ENCODE measurements at regions not wholly inside any gene's neighbourhood (a gene's known extent, or its start where the extent isn't known, plus 50 kb on each side); places are given as distances from the start of the nearest gene placed in this dataset.

GRCh38 chr14:87278415-87278814, 714.6 kb downstream of the GALC start:
- Histone ChIP-seq H3K27me3 (ENCODE audit: control insufficient read depth in 4 of 4, insufficient read depth in 4 of 4, low read length in 3 of 4) (no peaks in the 10 kb centered on the region), H3K36me3 (ENCODE audit: control insufficient read depth in 4 of 4, insufficient read depth in 3 of 4, low read depth in 1 of 4, low read length in 3 of 4) (no peaks in the 10 kb centered on the region), H3K4me1 (ENCODE audit: control insufficient read depth in 4 of 4, insufficient read depth in 4 of 4, low read length in 3 of 4) (no peaks in the 10 kb centered on the region), H3K27ac (ENCODE audit: low read depth in 1 of 2, low read length in 2 of 2) (no peak overlapping the region), H3K9ac (ENCODE audit: low read depth in 1 of 2, low read length in 2 of 2) (no peak overlapping the region), H3K4me3 (ENCODE audit: low read depth in 1 of 3, low read length in 3 of 3) (no peak overlapping the region), H3K9me3 (ENCODE audit: control insufficient read depth in 4 of 4, low read length in 3 of 4) (no peaks in the 10 kb centered on the region)
- DNase-seq (ENCODE audit: low spot score) = no peak
- TF ChIP-seq FOXA1 (IDR thresholded peaks at IDR 0.05) = no peak
- TF ChIP-seq ATF3 (IDR thresholded peaks at IDR 0.05) = no peak
- TF ChIP-seq NR2F2 (IDR thresholded peaks at IDR 0.05) = no peak
- TF ChIP-seq MAX (IDR thresholded peaks at IDR 0.05) = no peak
- TF ChIP-seq, protein P1, sequence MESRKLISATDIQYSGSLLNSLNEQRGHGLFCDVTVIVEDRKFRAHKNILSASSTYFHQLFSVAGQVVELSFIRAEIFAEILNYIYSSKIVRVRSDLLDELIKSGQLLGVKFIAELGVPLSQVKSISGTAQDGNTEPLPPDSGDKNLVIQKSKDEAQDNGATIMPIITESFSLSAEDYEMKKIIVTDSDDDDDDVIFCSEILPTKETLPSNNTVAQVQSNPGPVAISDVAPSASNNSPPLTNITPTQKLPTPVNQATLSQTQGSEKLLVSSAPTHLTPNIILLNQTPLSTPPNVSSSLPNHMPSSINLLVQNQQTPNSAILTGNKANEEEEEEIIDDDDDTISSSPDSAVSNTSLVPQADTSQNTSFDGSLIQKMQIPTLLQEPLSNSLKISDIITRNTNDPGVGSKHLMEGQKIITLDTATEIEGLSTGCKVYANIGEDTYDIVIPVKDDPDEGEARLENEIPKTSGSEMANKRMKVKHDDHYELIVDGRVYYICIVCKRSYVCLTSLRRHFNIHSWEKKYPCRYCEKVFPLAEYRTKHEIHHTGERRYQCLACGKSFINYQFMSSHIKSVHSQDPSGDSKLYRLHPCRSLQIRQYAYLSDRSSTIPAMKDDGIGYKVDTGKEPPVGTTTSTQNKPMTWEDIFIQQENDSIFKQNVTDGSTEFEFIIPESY (IDR thresholded peaks at IDR 0.05) = no peak
- no peak for TF ChIP-seq REST (IDR thresholded peaks at IDR 0.05)
- WGBS = 75% methylated on average over 2 of the region's 2 CpGs

DNA sequence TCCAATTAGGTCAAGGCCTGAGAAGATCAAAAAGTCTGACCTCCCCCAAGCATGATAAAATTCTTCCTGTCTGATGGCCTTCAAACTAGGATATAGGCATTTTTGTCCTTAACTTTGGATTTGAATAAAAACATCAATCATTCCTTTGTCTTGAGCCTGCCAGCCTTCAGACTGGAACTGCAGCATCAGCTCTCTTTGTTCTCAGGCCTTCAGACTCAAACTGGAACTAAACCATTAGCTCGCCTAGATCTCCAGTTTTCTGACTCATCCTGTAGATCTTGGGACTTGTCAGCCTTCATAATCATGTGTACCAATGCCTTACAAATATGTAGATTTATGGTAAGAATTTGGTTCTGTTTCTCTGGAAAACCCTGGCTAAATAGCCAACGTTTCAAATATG, 721.7 kb downstream of the GALC start:
- H3K27me3 ChIP-seq (ENCODE audit: control insufficient read depth in 4 of 4, insufficient read depth in 4 of 4, low read length in 3 of 4) = peaks cover 0 to 2% (median 0%) of the 10 kb centered on the region in 4 donors
- WGBS = 29% methylated on average over 2 of the region's 2 CpGs
- TF ChIP-seq HNF4A (conservative IDR thresholded peaks at IDR 0.05) (no peak), SP1 (IDR thresholded peaks at IDR 0.05) (no peak), FOXA2 (IDR thresholded peaks at IDR 0.05) (no peak), RAD21 (IDR thresholded peaks at IDR 0.05) (no peak)
- TF ChIP-seq, protein P2, sequence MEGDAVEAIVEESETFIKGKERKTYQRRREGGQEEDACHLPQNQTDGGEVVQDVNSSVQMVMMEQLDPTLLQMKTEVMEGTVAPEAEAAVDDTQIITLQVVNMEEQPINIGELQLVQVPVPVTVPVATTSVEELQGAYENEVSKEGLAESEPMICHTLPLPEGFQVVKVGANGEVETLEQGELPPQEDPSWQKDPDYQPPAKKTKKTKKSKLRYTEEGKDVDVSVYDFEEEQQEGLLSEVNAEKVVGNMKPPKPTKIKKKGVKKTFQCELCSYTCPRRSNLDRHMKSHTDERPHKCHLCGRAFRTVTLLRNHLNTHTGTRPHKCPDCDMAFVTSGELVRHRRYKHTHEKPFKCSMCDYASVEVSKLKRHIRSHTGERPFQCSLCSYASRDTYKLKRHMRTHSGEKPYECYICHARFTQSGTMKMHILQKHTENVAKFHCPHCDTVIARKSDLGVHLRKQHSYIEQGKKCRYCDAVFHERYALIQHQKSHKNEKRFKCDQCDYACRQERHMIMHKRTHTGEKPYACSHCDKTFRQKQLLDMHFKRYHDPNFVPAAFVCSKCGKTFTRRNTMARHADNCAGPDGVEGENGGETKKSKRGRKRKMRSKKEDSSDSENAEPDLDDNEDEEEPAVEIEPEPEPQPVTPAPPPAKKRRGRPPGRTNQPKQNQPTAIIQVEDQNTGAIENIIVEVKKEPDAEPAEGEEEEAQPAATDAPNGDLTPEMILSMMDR (IDR thresholded peaks at IDR 0.05; ENCODE audit: low read depth, low read length, missing input control) = no peak

More for the DNA sequence above, 721.7 kb downstream of the GALC start:
- Histone ChIP-seq H3K4me3 (ENCODE audit: low read depth in 1 of 3, low read length in 3 of 3) (no peak overlapping the region), H3K27ac (ENCODE audit: low read depth in 1 of 2, low read length in 2 of 2) (no peak overlapping the region), H3K9ac (ENCODE audit: low read depth in 1 of 2, low read length in 2 of 2) (no peak overlapping the region), H3K36me3 (ENCODE audit: control insufficient read depth in 4 of 4, insufficient read depth in 3 of 4, low read depth in 1 of 4, low read length in 3 of 4) (no peaks in the 10 kb centered on the region), H3K4me1 (ENCODE audit: control insufficient read depth in 4 of 4, insufficient read depth in 4 of 4, low read length in 3 of 4) (no peaks in the 10 kb centered on the region), H3K9me3 (ENCODE audit: control insufficient read depth in 4 of 4, low read length in 3 of 4) (no peaks in the 10 kb centered on the region)
- DNase-seq (ENCODE audit: low spot score) = no peak
